GM21786 (cell line): ENCODE measurements at regions not wholly inside any gene's neighbourhood (a gene's known extent, or its start where the extent isn't known, plus 50 kb on each side); places are given as distances from the start of the nearest gene placed in this dataset.

Experiments
- ATAC-seq: cut with Tn5 transposase; IDR thresholded peaks from one replicate; pipeline ENCODE4 v1.9.1; 2021; ENCODE audit not compliant: unreplicated experiment

- ATAC-seq: no peak
Measured at GRCh38 chr13:107141767-107142166, 573.8 kb upstream of the ARGLU1 start.

- no peak for ATAC-seq
Measured at GRCh38 chr13:107139006-107139405, 571.1 kb upstream of the ARGLU1 start.

GRCh38 chr13:107138486-107138885 lies 570.5 kb upstream of the ARGLU1 start:
- no peak for ATAC-seq

- ATAC-seq: no peak
Measured at GRCh38 chr13:107133950-107134349, 566.0 kb upstream of the ARGLU1 start.

- no peak for ATAC-seq
Measured at GRCh38 chr13:107130566-107130965, 562.6 kb upstream of the ARGLU1 start.

GRCh38 chr13:107124730-107125129 lies 556.8 kb upstream of the ARGLU1 start:
- ATAC-seq: no peak

GRCh38 chr13:107124129-107124718 lies 556.3 kb upstream of the ARGLU1 start:
- ATAC-seq: no peak

GRCh38 chr13:107121793-107122192 lies 553.9 kb upstream of the ARGLU1 start:
- no peak for ATAC-seq

- ATAC-seq: no peak
Measured at GRCh38 chr13:107119989-107120881, 552.3 kb upstream of the ARGLU1 start.

- no peak for ATAC-seq
Measured at GRCh38 chr13:107118506-107118905, 550.6 kb upstream of the ARGLU1 start.

GRCh38 chr13:107117327-107118012 lies 549.5 kb upstream of the ARGLU1 start:
- ATAC-seq: no peak

GRCh38 chr13:107113387-107113786 lies 545.5 kb upstream of the ARGLU1 start:
- ATAC-seq: no peak

- ATAC-seq: no peak
Measured at GRCh38 chr13:107111248-107111647, 543.3 kb upstream of the ARGLU1 start.

- no peak for ATAC-seq
Measured at GRCh38 chr13:107104631-107105030, 536.7 kb upstream of the ARGLU1 start.

- no peak for ATAC-seq
Measured at GRCh38 chr13:107102676-107103075, 534.7 kb upstream of the ARGLU1 start.

GRCh38 chr13:107099661-107100060 lies 531.7 kb upstream of the ARGLU1 start:
- ATAC-seq: no peak

GRCh38 chr13:107097916-107098315 lies 530.0 kb upstream of the ARGLU1 start:
- no peak for ATAC-seq

- no peak for ATAC-seq
Measured at GRCh38 chr13:107095876-107096275, 527.9 kb upstream of the ARGLU1 start.

GRCh38 chr13:107091861-107092260 lies 523.9 kb upstream of the ARGLU1 start:
- ATAC-seq: no peak

GRCh38 chr13:107091428-107091827 lies 523.5 kb upstream of the ARGLU1 start:
- no peak for ATAC-seq

- ATAC-seq: no peak
Measured at GRCh38 chr13:107088061-107088460, 520.1 kb upstream of the ARGLU1 start.
